ENCODE measurements at regions not wholly inside any gene's neighbourhood (a gene's known extent, or its start where the extent isn't known, plus 50 kb on each side); places are given as distances from the start of the nearest gene placed in this dataset.

DNA sequence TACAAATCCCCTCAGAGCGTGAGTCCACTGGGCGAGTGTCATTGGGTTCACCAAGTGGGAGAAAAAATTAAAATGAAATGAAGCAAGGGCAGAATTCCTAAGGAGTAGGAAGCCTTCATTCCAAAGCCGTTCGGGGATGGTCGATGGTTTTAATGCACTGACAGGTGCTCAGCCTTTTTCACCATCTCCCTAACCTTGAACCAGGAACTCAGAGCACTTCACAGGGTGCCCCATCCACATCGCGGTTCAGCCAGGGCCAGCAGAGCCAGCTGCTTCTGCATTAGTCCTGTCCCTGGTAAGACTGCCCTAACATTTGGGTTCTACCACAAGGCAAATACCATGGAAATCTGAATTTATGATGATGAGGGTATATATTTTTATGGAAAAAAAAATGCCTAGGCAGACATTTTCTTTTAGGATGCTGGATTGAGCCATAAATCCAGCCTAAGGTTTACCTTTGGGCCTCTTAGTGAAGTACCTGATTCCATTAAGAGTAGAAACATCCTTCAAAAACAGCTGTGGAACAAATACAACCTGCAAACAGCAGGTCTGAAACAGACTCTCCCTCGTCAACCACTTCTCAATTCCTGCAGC lies 203.5 kb upstream of the RNF32 start:
- TF ChIP-seq, protein P1, sequence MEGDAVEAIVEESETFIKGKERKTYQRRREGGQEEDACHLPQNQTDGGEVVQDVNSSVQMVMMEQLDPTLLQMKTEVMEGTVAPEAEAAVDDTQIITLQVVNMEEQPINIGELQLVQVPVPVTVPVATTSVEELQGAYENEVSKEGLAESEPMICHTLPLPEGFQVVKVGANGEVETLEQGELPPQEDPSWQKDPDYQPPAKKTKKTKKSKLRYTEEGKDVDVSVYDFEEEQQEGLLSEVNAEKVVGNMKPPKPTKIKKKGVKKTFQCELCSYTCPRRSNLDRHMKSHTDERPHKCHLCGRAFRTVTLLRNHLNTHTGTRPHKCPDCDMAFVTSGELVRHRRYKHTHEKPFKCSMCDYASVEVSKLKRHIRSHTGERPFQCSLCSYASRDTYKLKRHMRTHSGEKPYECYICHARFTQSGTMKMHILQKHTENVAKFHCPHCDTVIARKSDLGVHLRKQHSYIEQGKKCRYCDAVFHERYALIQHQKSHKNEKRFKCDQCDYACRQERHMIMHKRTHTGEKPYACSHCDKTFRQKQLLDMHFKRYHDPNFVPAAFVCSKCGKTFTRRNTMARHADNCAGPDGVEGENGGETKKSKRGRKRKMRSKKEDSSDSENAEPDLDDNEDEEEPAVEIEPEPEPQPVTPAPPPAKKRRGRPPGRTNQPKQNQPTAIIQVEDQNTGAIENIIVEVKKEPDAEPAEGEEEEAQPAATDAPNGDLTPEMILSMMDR (IDR thresholded peaks at IDR 0.05) = no peak

DNA sequence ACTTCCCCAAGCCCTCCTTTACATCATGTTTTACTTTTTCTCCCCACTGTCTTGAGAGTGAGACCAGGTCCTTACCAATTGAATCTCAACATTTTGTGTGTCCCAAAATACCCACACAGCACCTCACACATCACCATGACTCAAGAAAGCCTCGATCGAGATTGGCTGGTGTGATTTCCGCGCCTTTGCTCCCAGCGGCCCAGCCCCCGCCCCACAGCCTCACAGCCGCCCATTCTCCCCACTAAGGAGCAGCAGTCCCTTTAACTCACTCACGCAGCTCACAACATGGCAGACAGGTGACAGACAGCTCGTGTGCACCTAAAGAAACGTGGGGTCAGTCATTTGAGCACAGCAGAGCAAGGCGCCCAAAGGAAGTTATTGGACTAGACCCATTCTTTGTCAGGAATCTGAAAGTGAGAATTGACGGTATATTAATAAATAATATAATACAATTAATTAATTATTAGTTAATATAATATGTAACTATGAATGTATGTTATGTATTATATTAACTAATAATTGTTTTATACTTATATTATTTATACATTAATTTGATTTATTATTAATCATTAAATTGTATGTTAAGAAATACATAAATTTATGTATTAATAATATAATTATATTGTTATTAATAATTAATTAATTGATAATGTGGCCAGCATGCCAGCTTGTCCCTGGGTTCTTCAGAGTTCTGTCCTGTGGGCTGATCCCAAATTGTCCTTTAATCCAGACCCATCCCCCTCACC lies 204.9 kb upstream of the RNF32 start:
- TF ChIP-seq, protein P1 (IDR thresholded peaks at IDR 0.05) = no peak

DNA sequence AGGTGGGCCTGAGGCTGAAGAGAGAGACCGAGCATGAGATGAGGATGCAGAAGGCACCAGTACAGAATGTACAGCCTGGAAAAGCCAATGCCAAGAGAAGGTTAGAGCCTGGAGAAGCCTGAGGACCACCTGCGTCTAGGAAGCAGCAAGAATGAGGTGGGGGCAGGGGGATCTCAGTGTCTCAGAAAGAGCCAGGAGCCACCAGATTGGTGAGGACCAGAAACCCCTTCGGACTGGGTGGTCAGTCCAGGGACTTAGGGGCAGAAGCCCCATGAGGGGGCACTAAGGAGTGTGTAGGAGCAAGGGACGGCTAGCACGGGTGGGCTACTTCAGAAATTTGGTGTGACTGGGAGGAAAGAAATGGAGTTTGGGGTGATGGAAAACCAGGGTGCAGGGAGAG lies 205.9 kb upstream of the RNF32 start:
- TF ChIP-seq, protein P1 (IDR thresholded peaks at IDR 0.05) = no peak

DNA sequence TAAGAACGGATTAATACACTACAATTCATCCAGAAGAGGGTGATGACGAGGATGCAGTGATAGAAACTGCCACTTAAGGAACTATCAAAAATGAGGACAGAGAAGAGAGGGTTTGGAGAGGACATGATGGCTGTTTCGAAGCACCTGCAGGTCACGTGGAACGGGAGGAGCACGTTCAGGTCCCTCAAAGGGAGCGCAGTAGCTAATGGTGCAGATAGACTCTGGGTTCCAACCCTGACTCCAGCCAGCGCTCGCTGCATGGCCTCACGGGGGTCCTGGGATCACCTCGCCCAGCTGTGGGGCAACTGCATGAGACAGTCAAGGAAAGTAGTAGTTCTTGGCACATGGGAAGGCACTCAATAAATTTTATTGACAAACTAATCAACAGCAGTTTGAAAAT lies 208.6 kb upstream of the RNF32 start:
- TF ChIP-seq, protein P1 (IDR thresholded peaks at IDR 0.05) = no peak

DNA sequence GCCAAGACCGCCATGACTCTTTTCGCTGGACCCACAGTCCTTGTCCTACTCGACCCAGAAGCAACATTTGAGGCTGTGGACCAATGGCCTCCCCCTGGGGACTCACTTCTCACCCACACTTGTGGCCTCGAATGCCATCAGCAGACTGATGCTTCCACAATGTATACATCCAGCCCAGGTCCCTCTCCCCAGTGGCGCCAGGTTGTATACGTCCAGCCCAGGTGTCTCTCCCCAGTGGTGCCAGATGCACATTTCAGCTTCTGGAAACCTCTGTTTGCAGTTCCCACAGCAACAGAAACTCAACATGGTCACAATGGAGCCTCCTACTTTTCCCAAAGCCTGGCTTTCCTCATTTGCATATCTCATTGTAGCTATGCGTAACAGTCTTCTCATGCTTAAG lies 210.5 kb upstream of the RNF32 start:
- TF ChIP-seq, protein P1 (IDR thresholded peaks at IDR 0.05) = no peak

DNA sequence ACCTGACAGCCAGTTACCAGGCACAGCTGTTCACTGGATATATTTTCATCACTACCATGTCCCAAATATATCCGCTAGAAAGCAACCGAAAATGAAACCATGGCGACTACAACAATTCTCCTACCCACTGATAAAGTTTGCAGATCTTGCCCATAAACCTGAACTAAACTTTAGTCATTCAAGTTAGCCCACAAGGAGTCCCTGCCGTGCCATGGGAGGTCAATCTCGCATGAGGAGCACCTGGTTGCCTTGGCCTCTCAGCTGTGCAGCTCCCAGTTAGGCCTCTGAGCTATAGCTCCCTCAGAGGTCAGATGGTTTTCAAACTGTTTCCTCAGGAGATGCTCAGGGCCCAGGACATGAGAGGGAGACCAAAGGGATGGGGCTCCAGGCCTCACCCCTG lies 211.1 kb upstream of the RNF32 start:
- TF ChIP-seq, protein P1 (IDR thresholded peaks at IDR 0.05) = no peak

DNA sequence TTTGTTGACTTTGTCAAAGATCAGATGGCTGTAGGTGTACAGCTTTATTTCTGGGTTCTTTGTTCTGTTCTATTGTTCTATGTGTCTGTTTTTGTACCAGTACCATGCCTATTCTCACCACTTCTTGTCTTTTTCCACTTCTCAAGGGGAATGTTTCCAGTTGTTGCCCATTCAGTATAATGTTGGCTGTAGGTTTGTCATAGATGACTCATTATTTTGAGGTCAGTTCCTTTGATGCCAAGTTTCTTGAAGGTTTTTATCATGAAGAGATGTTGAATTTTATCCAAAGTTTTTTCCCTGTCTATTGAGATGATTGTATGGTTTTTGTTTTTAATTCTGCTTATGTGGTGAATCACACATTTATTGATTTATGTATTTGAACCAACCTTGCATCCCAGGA lies 216.7 kb upstream of the RNF32 start:
- TF ChIP-seq, protein P1 (IDR thresholded peaks at IDR 0.05) = no peak
